Muscle layer of colon (tissue), 2 donors: ENCODE measurements at regions not wholly inside any gene's neighbourhood (a gene's known extent, or its start where the extent isn't known, plus 50 kb on each side); places are given as distances from the start of the nearest gene placed in this dataset.
"Not testable (repeated sequence)": the region's sequence is repeated elsewhere in the genome, so short reads cannot be mapped to it uniquely, and the experiment has no call there.

Source experiments
- H3K27ac ChIP-seq: one replicate; pipeline ENCODE4 v1.7.0; 2013; ENCODE audit warnings: low read depth, mild to moderate bottlenecking, low read length, moderate library complexity
- H3K27me3 ChIP-seq, 2 donors: one replicate each; pipeline ENCODE4 v1.7.0; 2013; ENCODE audit warnings: low read length in 2 of 2, mild to moderate bottlenecking in 2 of 2; ENCODE audit not compliant: insufficient read depth in 2 of 2, control insufficient read depth in 1 of 2
- H3K36me3 ChIP-seq: one replicate; pipeline ENCODE4 v1.7.0; 2013; ENCODE audit warnings: mild to moderate bottlenecking, low read length; ENCODE audit not compliant: insufficient read depth
- H3K4me1 ChIP-seq: one replicate; pipeline ENCODE4 v1.7.0; 2013; ENCODE audit warnings: mild to moderate bottlenecking, low read length; ENCODE audit not compliant: insufficient read depth
- H3K4me3 ChIP-seq, 2 donors: one replicate each; pipeline ENCODE4 v1.7.0; 2013; ENCODE audit warnings: low read length in 2 of 2, low read depth in 1 of 2, mild to moderate bottlenecking in 1 of 2, moderate library complexity in 1 of 2
- H3K9ac ChIP-seq: one replicate; pipeline ENCODE4 v1.7.0; 2013; ENCODE audit warnings: low read length
- H3K9me3 ChIP-seq: one replicate; pipeline ENCODE4 v1.7.0; 2013; ENCODE audit warnings: mild to moderate bottlenecking, low read length
- donor health status: abdominal sarcoma.
- donor health status: Adenocarcinoma of cecum.

DNA sequence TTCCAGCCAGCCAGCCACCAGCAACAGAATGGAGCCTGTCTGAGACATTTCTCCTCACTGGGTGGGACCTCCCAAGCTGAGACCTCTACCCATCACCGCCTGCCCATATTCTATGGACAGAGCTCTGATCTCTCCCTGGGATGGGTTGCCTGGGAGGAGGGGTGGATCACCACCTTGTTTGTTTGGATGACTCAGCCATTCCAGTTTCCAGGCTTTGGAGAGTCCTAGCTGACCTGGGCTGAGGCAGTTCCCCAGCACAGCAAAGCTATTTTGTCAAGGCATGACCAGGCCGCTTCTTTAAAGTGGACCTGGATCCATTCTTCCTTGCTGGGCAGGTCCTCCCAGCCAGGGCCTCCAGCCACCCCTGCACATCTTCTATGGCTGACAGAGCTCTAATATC, 982.3 kb downstream of the DNAJB9 start:
- no peaks in the 10 kb centered on the region for H3K9me3 ChIP-seq
- H3K4me1 ChIP-seq = no peaks in the 10 kb centered on the region
- no peak overlapping the region for H3K9ac ChIP-seq
- H3K36me3 ChIP-seq = no peaks in the 10 kb centered on the region
- no peak overlapping the region for H3K4me3 ChIP-seq
- no peaks in the 10 kb centered on the region for H3K27me3 ChIP-seq
- no peak overlapping the region for H3K27ac ChIP-seq

DNA sequence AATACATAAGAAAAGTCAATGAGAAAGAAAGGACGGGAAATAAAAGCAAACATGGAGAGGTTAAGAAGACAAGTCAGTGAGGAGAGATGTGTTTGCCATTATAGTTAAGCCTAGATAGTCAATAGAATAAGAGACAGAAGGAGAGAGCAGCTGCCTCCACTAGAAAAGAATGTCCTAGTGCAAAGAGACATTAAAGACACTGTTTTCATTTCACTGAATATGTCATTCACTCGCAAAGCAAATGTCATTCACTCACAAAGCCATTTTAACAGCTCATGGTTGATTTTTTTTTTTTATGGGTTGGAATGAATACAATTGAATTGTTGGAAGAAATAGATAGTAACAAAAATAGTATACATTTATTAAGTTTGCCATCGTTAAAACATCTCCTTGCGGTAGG, 1007.6 kb downstream of the DNAJB9 start:
- H3K4me1 ChIP-seq = no peaks in the 10 kb centered on the region
- no peaks in the 10 kb centered on the region for H3K9me3 ChIP-seq
- H3K9ac ChIP-seq = no peak overlapping the region
- H3K4me3 ChIP-seq = no peak overlapping the region
- H3K27ac ChIP-seq = no peak overlapping the region
- H3K36me3 ChIP-seq = no peaks in the 10 kb centered on the region
- no peaks in the 10 kb centered on the region for H3K27me3 ChIP-seq

DNA sequence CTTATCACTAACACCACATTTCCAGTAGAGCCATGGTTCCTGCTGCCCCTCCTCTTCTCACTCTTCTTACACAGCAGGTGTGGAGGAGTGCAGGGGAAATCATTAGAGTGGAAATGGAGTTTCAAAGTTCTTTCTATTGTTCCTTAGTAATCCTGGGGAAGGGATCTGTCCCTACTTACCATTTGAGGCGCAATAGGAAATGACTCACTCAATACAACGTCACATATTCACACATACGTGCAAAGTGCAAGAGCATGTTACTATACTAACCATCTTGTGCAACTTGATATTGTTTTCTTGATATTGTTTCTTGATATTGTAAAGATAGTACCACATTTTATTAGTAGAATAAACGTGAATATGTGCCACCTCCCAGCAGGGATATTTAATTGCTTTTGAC, 1010.2 kb downstream of the DNAJB9 start:
- H3K4me3 ChIP-seq = no peak overlapping the region
- no peaks in the 10 kb centered on the region for H3K27me3 ChIP-seq
- no peak overlapping the region for H3K9ac ChIP-seq
- H3K4me1 ChIP-seq = no peaks in the 10 kb centered on the region
- H3K27ac ChIP-seq = no peak overlapping the region
- no peaks in the 10 kb centered on the region for H3K9me3 ChIP-seq
- no peaks in the 10 kb centered on the region for H3K36me3 ChIP-seq

DNA sequence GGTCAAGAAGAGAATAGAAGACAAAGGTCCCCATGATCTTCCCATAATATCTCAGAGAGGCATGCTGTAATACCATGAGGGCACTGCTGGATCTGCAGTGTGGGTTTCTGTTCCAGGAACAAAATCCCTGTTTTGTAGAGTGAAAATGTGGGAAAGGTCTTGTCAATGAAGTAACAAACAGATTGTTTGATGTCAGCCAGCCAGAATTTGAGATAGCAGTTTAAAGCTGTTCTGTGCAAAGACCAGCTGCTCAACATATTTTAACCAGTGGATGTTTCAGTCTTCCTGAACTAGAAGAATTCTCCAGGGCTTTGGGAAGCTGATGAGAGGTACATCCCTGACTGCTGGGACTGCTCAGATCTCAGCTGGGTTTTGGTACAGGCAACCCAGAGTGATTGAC, 1012.5 kb downstream of the DNAJB9 start:
- Histone ChIP-seq H3K4me3 (no peak overlapping the region), H3K27me3 (no peaks in the 10 kb centered on the region)

DNA sequence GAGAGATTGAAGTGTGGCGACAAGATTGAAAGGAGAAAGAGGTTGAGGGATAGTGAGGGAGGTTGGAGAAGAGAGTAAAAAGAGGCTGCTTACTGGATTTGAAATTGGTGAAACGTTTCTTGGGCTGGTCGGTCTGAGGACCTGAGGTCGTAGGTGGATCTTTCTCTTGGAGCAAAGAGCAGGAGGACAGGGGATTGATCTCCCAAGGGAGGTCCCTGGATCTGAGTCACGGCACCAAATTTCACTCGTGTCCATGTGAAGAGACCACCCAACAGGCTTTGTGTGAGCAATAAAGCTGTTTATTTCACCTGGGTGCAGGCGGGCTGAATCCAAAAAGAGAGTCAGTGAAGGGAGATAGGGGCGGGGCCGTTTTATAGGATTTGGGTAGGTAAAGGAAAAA, 1027.3 kb downstream of the DNAJB9 start:
- H3K9me3 ChIP-seq, H3K4me3 ChIP-seq, H3K27me3 ChIP-seq, H3K27ac ChIP-seq, H3K36me3 ChIP-seq, H3K9ac ChIP-seq, H3K4me1 ChIP-seq: not testable (repeated sequence)

More for the DNA sequence above, 1012.5 kb downstream of the DNAJB9 start:
- H3K4me1 ChIP-seq = no peaks in the 10 kb centered on the region
- H3K9me3 ChIP-seq = no peaks in the 10 kb centered on the region
- no peak overlapping the region for H3K9ac ChIP-seq
- no peak overlapping the region for H3K27ac ChIP-seq
- H3K36me3 ChIP-seq = no peaks in the 10 kb centered on the region

DNA sequence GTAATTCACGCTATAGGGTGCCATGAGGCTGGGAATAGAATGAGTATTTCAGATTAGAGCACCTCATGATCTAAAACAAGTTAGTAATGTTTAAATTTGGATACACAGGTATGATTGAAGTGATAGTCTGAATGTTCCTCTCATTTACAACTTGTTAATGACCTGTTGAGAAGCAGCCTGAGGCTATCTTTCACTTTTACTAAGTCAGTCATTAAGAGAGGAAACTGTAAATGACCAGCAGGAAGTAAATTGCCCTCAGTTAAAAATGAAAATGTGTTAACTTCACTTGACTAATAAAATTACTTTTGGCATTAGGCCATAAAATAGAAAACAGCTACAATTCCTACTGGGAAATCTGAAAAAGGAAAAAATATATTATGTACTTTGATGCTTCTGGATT, 1042.0 kb downstream of the DNAJB9 start:
- Histone ChIP-seq H3K4me3 (no peak overlapping the region), H3K9ac (no peak overlapping the region), H3K36me3 (no peaks in the 10 kb centered on the region), H3K27me3 (no peaks in the 10 kb centered on the region), H3K9me3 (no peaks in the 10 kb centered on the region), H3K4me1 (no peaks in the 10 kb centered on the region), H3K27ac (no peak overlapping the region)

DNA sequence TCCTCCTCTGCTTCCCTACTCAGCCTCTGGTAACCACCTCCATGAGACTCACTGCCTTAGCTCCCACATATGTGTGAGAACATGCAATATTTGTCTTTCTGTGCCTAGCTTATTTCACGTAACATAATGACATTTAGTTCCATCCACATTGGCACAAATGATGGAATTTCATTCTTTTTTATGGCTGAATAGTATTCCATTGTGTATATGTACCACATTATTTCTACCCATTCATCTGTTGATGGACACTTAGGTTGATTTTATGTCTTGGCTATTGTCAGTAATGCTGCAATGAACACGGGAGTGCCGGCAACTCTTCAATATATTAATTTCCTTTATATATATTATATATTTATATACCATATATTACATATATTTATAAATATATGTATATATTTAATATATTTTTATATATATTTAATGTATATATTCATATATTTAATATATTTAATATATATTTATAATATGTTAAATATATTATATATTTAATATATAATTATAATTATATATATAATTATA, 1046.9 kb downstream of the DNAJB9 start:
- no peaks in the 10 kb centered on the region for H3K27me3 ChIP-seq
- H3K36me3 ChIP-seq = no peaks in the 10 kb centered on the region
- no peaks in the 10 kb centered on the region for H3K9me3 ChIP-seq
- H3K4me3 ChIP-seq = no peak overlapping the region
- no peak overlapping the region for H3K9ac ChIP-seq
- no peaks in the 10 kb centered on the region for H3K4me1 ChIP-seq
- no peak overlapping the region for H3K27ac ChIP-seq

DNA sequence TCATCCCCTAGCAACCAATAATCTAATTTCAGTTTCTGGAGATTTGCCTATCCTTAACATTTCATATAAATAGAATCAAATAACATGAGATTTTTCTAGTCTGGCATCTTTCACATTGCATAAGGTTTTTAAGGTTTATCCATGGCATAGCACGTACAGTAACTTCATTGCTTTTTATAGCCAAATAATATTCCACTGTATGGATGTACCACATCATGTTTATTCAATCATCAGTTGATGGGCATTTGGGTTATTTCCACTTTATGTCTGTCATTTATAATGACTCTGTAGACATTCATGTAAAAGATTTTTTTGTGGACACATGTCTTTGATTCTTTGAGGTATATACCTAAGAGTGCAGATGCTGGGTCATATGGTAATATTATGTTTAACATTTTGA, 1052.6 kb downstream of the DNAJB9 start:
- no peaks in the 10 kb centered on the region for H3K27me3 ChIP-seq
- H3K4me1 ChIP-seq = no peaks in the 10 kb centered on the region
- H3K9me3 ChIP-seq = no peaks in the 10 kb centered on the region
- no peak overlapping the region for H3K9ac ChIP-seq
- H3K36me3 ChIP-seq = no peaks in the 10 kb centered on the region
- H3K4me3 ChIP-seq = no peak overlapping the region
- H3K27ac ChIP-seq = no peak overlapping the region

DNA sequence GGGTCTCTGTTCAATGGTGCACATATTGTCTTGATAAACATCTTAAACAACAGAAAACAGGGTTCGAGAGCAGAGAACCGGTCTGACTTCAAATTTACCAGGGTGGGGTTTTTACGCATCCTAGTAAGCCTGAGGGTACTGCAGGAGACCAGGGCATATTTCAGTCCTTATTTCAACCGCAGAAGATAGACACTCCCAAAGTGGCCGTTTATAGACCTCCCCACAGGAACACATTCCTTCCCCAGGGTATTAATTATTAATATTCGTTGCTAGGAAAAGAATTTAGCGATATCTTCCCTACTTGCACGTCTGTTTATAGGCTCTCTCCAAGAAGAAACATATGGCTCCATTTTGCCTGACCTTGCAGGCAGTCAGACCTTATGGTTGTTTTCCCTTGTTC, 1063.2 kb downstream of the DNAJB9 start:
- not testable (repeated sequence) for H3K4me3 ChIP-seq, H3K27me3 ChIP-seq, H3K4me1 ChIP-seq, H3K9me3 ChIP-seq, H3K9ac ChIP-seq, H3K36me3 ChIP-seq, H3K27ac ChIP-seq

DNA sequence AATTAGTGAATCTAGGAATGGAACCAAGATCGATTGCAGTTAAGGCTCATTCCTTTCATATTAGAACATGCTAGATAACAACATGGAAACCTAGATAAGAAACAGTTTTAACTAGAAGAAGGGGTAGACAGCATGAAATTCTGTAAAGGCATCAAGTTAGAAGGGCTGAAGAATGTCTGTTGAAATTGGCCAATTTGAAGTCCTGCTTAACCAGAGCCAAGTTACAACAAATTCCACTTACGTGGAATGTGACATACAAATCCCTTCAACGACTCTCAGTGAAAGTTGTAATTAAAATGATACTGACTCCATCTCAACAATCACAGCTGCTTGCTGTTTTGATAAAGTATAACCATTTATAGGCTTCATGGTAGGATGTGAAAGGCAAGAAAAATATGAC, 1065.7 kb downstream of the DNAJB9 start:
- H3K36me3 ChIP-seq = no peaks in the 10 kb centered on the region
- no peaks in the 10 kb centered on the region for H3K9me3 ChIP-seq
- no peaks in the 10 kb centered on the region for H3K27me3 ChIP-seq
- H3K9ac ChIP-seq = no peak overlapping the region
- no peaks in the 10 kb centered on the region for H3K4me1 ChIP-seq
- H3K27ac ChIP-seq = no peak overlapping the region
- H3K4me3 ChIP-seq = no peak overlapping the region

DNA sequence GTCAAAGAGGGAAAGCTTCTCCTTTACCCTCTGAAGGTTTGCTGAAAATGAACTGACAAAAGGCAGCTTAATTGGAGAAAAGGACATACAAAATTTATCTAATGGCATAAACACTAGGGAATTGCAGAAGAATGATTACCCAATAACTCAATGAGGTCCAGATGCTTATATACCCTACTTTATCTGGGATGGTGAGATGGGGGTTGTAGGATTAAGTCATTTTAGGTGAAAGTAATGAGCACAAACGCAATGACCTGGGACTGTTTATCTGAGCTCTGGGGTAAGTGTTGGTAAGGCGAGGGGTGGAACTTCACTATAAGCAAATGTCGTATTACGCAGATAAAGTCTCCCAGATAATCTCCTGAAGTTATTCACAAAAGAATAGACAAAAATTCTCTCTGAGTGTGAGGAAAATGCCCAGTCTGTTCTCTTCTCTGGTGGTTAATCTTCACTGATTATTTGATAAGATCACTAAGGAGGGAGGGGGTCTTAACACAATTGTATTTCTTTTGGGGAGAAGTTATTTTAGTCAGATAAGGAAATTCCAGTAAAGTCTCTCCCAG, 1067.8 kb downstream of the DNAJB9 start:
- Histone ChIP-seq H3K27me3 (no peaks in the 10 kb centered on the region), H3K9ac (no peak overlapping the region), H3K9me3 (no peaks in the 10 kb centered on the region), H3K36me3 (no peaks in the 10 kb centered on the region), H3K27ac (no peak overlapping the region), H3K4me3 (no peak overlapping the region), H3K4me1 (no peaks in the 10 kb centered on the region)

DNA sequence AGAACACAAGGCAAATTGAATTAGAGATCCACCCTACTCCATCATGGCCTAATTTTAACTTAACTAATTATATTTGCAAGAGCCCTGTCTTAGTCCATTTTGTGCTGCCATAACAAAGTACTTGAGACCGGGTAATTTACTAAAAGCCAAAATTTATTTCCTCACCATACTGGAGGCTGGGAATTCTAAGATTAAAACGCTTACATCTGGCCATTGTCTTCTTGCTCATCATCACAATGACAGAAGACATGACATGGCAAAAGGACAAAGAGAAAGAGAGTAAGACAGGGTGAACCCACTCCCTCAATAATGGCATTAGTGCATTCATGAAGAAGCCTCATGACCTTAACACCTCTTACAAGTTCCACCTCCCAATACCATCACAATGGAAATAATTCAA, 1068.6 kb downstream of the DNAJB9 start:
- Histone ChIP-seq H3K27ac (no peak overlapping the region), H3K9me3 (no peaks in the 10 kb centered on the region), H3K4me1 (no peaks in the 10 kb centered on the region), H3K4me3 (no peak overlapping the region), H3K36me3 (no peaks in the 10 kb centered on the region), H3K27me3 (no peaks in the 10 kb centered on the region), H3K9ac (no peak overlapping the region)
